HG02623 (cell line): ENCODE measurements at regions not wholly inside any gene's neighbourhood (a gene's known extent, or its start where the extent isn't known, plus 50 kb on each side); places are given as distances from the start of the nearest gene placed in this dataset.
A peak's percentile ranks its signal among the peaks of the same experiment; 100 is the strongest.
"Not testable (repeated sequence)": the region's sequence is repeated elsewhere in the genome, so short reads cannot be mapped to it uniquely, and the experiment has no call there.

ENCODE experiments used
- ATAC-seq: cut with Tn5 transposase; IDR thresholded peaks from one replicate; pipeline ENCODE4 v1.9.1; 2021; ENCODE audit warnings: moderate library complexity; ENCODE audit not compliant: unreplicated experiment

DNA sequence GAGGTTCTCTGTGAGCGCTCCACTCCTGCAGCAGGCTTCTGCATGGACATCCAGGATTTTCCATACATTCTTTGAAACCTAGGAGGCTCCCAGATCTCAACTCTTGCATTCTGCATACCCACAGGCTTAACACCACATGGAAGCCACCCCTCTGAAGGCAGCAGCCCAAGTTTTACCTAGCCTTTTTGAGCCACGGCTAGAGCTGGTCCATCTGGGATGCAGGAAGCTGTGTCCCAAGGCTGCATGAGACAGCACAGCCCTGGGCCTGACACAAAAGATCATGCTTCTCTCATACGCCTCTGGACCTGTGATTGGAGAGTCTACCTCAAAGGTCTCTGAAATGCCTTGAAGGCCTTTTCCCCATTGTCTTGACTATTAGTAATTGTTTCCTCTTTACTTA is 53.6 kb upstream of the RPRM start:
- ATAC-seq: no peak

- not testable (repeated sequence) for ATAC-seq
These were observed 55.2 kb upstream of the RPRM start for GRCh38 chr2:153533803-153534202.

- not testable (repeated sequence) for ATAC-seq
These were observed 56.0 kb upstream of the RPRM start for GRCh38 chr2:153534590-153534989.

- ATAC-seq: no peak
These were observed 57.6 kb upstream of the RPRM start for GRCh38 chr2:153536115-153536514.

GRCh38 chr2:153538102-153538501 is 59.5 kb upstream of the RPRM start:
- ATAC-seq: not testable (repeated sequence)

DNA sequence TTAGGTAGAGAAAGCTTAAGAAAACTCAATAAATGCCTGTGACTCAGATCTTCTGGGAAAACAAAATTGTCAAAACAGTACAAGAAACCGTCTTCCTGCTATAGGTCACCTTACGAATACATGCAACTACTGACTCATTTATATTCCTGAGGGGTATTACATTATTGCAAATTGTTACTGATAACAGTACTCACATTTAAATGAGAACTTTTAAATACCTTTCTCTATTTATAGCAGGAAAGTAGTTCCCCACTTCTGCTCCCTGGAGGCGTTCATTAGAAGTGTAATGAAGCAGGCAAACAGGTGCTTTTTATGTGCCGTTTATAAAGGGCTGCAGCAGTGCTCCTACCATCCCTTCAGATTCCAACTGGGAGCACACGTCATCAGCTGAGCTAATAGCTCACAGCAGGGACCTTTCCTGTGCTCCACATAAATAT is 65.1 kb upstream of the RPRM start:
- peak; percentile 78 for ATAC-seq

DNA sequence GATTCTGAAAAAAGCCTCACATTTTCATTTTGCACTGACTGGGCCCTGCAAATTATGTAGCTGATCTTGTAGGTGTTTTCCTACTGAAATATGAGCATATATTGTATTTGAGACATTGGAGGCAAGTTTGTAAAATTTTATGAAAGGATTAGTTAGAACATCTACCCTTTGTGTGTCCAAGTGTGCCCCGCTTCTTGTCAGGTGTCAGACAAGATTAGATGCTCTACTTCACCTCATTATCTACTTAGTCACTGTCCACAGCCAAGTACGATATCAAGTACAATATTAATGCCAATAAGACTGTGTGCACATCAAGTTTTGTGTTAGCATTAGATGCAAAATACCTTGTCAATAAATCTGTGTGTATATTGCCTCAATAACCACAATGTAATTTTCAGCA is 67.8 kb upstream of the RPRM start:
- no peak for ATAC-seq

DNA sequence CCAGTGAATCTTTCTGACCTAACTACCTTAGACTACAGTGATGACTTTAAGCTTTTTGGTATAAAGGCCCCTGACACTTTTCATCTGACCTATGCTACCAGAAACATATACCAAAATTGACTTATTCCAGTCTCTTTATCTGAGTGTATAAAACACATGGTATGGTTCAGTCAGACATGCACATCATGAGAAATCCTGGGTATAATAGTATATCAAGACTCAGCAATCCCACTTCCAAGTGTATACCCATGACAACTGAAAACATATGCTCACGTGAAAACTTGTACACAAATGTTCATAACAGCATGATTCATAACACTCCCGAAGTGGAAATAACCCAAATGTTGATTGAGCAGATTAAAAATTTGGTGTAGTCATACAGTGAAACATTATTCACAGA is 70.0 kb upstream of the RPRM start:
- ATAC-seq: no peak

DNA sequence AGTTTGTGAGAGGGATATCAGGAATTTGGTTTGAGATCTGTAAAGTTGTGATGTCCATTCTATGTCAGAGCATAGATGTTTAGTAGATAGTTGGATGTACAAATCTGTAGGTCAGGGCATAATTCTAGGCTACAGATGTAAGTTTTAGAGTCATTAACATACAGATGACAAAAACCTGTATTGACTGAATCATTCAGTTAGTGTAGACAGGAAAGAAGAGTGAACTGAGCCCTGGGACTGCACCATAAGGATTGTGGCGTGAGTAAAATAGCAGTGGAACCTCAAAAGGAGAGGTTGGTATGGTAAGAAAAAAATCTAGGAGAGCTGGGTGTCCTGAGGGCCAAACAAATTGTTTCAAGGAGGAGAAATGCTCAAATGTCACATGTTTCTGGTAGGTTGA is 73.1 kb upstream of the RPRM start:
- no peak for ATAC-seq

DNA sequence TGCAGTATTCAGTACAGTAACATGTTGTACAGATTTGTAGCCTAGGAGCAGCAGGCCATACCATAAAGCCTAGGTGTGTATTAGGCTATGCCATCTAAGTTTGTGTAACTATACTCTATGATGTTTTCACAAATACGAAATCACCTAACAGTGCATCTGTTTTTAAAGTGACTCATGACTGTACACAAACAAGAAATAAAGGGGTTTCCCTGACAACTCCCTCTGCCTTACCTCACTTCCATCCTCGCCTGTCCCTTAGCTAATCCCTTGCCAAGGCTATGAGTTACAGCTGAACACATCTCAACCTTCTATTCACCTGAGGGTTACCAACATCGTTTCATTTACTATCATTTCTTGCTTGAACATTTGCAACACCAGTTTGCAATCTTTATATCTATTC is 78.6 kb upstream of the RPRM start:
- no peak for ATAC-seq

- ATAC-seq: no peak
These were observed 79.2 kb upstream of the RPRM start for GRCh38 chr2:153557714-153558113.

DNA sequence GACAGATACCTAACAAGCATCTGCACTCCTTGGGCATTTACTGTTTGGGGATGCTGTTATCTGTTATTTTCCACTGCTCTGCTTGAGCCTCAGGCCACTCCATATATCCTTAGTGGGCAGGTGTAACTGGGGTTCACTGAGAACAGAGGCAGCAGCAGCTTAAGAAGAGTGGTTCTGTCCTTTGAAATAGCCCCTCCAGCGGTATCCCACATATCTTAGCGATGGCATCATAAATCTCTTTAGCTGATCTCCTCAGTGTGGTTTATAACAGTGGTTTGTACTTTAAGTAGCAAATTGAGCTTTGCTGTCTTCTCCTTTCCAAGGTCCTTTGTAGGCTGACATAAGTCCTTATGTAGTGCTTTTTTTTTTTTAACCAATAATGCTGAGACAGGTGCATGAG is 79.7 kb upstream of the RPRM start:
- ATAC-seq: no peak

DNA sequence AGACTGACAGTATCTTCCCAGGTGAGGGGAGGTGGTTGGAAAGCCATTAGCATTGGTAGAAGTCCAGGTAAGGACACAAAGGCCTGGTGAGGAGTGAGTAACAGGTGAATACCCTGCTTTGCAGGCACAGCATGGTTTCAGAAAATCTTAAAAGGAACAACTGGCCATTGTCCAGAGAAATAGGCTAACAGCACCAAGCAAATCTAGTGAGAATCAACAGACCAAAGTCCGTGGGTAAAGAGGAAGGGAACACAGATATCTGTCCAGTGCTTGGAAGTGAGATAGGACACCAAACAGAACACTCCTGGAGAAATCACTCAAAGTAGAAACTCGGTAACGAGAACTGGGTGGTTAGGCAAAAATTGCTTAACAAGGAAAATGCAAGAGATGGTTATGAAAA is 88.8 kb upstream of the RPRM start:
- no peak for ATAC-seq

- no peak for ATAC-seq
These were observed 89.5 kb upstream of the RPRM start for GRCh38 chr2:153568105-153568504.

DNA sequence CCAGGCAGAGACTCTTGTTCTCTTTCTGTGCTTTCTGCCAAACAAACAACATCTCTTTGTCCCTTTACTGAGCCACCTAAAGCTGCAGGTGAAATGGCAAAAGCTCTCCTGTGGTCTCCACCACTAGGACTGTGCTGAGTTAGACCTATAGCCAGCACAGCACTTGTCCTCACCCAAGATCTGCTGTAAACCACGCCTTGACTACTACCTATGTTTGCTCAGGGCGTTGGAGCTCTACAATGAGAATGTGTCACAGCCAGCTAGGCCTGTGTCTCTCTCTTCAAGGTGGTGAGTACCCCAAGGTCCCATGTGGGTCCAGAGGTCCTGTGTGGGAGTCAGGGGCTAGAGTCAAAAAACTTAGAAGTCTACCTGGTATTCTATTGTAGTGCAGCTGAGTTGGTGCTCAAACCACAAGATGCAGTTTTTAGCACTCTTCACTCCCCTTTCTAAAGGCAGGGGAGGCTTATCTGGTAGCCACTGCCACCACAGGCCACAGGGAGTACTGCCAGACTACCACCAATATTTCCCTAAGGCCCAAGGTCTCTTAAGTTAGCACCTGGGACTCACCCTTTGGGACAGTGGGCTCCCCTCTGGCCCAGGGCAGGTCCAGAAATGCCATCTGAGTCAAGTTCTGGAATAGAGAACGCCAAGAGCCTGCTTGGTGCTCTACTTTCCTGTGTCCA is 96.8 kb upstream of the RPRM start:
- ATAC-seq: no peak

GRCh38 chr2:153584244-153584643 is 105.7 kb upstream of the RPRM start:
- no peak for ATAC-seq

DNA sequence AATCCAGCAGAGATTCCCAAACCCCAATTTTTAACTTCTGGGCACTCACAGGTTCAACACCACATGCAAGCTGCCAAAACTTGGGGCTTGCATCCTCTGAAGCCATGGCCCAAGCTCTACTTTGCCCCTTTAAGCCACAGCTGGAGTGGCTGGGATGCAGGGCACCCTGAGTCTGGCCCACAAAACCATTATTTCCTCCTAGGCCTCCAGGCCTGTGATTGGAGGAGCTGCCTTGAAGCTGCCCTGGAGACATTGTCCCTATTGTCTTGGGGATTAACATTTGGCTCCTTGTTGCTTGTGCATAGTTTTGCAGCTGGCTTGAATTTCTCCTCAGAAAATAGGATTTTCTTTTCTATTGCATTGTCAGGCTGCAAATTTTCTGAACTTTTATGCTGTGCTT is 109.8 kb upstream of the RPRM start:
- ATAC-seq: no peak

DNA sequence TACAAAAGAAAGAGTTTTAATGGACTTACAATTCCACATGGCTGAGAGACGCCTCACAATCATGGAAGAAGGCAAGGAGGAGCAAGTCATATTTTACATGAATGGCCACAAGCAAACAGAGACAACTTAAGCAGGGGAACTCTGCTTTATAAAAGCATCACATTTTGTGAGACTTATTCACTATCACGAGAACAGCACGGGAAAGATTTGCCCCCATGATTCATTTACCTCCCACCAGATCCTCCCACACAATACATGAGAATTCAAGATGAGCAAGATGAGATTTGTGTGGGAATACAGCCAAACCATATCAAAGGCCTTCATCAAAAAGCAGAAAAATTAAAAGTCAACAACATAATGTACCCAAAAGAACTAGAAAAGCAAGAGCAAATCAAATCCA is 111.0 kb upstream of the RPRM start:
- no peak for ATAC-seq

DNA sequence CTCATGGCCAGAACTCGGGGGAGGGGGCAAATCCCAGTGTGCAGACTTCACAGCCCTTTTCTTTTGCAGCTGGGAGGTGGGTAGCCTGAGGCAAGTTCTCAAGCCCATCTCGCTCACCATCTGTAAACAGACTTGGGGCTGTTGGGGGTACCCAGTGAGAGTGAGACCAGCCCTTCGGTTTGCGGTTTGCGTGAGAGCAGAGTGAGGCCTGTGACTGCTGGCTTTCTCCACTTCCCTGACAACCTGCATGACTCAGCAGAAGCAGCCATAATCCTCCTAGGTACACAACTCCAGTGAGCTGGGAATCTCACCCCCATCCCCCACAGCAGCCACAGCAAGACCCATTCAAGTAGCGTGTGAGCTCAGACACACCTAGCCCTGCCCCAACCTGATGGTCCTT is 114.5 kb upstream of the RPRM start:
- not testable (repeated sequence) for ATAC-seq

DNA sequence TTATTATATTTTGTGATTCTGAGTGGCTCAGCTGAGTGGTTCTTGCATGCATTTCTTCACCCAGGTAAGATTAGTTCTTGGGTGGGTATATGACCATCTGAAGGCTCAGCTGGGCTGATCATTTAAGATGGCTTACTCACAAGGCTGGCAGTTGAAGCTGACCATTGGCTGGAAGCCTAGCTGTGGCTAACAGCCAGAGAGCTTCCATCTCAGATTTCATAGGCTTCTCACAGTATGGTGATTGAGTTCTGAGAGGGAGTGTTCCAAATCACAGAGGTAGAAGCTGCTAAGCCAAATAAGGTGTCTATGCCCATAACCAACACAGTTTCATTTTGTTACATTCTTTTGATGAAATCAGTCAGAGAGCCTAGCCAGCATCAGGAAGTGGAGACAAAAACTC is 117.4 kb upstream of the RPRM start:
- no peak for ATAC-seq

DNA sequence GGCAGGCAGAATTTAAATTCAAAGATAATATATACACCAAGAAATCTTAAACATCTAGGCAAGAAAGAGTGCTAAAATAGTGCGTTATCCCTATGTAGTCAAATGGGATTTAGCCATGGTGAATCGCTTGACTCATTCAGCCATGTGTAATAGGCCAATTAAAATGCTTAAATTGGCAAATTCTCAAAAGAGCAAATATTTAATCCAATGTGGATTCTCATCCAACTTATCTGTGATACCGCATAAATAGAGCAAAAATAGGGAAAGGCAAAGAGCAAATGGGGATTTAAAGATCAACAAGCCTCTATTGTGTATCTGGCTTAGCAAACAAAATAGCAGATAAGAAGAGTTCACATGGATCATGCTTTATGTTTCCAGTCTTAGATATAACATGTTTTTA is 123.2 kb upstream of the RPRM start:
- ATAC-seq: no peak

DNA sequence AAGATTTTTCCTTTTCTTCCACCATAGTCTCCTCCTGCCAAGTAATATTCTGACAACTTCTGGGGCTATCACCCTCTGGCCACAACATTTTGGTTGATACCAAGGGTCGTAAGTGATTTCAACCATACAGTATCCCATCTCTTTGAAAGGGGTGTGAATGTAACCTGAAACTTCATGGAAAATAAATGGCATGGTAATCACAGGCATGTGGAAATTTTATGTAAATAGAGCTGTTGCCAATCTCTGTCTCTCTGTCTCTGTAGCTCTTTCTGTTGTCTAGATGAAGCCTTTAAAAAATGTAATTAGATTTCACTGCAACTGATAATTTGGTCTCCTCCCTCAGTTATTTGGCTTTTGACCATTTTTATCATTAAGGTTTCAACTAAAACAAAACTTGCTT is 125.6 kb upstream of the RPRM start:
- no peak for ATAC-seq

DNA sequence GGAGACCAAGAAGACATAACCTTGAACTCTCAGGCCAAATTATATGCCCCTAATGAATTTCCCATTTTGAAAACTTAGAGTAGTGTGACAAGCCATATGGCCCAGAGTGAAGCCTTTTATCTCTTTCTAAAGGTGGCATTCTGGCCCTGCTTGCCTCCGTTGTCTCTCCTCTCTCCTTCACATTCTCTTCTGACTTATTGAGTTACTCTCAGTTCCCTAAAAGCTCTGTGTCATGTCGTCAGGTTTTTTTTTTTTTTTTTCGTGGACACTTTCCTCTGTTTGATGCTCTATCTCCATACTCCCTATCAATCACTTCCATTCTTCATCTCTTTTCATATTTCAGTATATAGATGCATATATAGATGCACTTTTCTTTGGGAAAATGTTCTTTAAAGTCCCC is 128.1 kb upstream of the RPRM start:
- ATAC-seq: no peak
